Epithelial cell of proximal tubule (primary cell): ENCODE measurements at regions not wholly inside any gene's neighbourhood (a gene's known extent, or its start where the extent isn't known, plus 50 kb on each side); places are given as distances from the start of the nearest gene placed in this dataset.

Experiments
- DNase-seq: peaks from one replicate; pipeline ENCODE4 v3.0.0-alpha.2; 2011; ENCODE audit warnings: low read depth
- H3K4me3 ChIP-seq: 2 replicates; pipeline ENCODE4 v1.5.1; 2011; ENCODE audit warnings: low read depth, mild to moderate bottlenecking, low read length
- TF ChIP-seq, protein P1 (sequence below): conservative IDR thresholded peaks from 2 replicates; pipeline ENCODE4 v1.5.1; 2012; ENCODE audit warnings: low read depth, mild to moderate bottlenecking, low read length

DNA sequence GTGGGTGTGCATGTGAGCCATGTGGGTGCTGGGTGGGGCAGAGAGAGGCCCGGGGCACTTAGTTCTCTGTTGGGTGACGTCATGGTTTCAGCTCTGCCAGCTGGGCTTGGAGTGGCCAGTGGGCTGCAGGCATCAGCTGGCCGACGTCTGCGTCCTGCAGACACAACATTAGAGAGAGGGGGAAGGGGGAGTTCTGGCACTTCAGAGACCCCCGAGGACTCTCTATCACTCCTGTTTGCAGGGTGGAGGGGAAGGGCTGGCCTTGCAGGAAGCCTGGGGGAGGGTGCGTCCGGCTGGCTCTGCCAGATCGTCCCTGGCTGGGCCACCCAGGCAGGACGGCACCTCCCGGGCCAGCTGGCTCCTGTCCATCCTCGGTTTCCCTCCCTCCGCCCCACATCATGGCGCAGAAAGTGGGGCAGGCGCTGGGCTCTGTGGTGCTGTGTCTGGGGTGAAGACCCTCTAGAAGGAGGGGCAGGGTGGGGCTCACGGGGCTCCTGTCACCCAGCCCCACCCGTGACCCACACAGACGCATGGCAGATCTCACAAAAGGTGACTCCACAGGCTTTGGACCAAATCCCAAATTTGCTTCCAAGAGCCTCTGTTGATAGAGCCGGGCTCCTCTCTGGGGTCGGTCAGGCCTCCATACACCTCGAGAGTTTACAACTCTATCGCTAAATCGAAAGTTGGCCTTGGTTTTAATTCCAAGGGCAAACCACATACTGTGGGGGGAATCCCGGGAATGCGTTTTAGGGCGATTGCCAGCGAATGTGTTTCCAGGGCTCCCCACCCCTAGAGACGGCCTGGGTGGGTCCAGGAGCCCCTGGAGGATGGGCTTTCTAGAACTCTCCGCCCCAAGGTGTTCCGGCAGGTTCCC lies 73.4 kb upstream of the TTC34 start:
- TF ChIP-seq, protein P1, sequence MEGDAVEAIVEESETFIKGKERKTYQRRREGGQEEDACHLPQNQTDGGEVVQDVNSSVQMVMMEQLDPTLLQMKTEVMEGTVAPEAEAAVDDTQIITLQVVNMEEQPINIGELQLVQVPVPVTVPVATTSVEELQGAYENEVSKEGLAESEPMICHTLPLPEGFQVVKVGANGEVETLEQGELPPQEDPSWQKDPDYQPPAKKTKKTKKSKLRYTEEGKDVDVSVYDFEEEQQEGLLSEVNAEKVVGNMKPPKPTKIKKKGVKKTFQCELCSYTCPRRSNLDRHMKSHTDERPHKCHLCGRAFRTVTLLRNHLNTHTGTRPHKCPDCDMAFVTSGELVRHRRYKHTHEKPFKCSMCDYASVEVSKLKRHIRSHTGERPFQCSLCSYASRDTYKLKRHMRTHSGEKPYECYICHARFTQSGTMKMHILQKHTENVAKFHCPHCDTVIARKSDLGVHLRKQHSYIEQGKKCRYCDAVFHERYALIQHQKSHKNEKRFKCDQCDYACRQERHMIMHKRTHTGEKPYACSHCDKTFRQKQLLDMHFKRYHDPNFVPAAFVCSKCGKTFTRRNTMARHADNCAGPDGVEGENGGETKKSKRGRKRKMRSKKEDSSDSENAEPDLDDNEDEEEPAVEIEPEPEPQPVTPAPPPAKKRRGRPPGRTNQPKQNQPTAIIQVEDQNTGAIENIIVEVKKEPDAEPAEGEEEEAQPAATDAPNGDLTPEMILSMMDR, result no peak
- DNase-seq, result no peak
- no peak overlapping the region for H3K4me3 ChIP-seq

DNA sequence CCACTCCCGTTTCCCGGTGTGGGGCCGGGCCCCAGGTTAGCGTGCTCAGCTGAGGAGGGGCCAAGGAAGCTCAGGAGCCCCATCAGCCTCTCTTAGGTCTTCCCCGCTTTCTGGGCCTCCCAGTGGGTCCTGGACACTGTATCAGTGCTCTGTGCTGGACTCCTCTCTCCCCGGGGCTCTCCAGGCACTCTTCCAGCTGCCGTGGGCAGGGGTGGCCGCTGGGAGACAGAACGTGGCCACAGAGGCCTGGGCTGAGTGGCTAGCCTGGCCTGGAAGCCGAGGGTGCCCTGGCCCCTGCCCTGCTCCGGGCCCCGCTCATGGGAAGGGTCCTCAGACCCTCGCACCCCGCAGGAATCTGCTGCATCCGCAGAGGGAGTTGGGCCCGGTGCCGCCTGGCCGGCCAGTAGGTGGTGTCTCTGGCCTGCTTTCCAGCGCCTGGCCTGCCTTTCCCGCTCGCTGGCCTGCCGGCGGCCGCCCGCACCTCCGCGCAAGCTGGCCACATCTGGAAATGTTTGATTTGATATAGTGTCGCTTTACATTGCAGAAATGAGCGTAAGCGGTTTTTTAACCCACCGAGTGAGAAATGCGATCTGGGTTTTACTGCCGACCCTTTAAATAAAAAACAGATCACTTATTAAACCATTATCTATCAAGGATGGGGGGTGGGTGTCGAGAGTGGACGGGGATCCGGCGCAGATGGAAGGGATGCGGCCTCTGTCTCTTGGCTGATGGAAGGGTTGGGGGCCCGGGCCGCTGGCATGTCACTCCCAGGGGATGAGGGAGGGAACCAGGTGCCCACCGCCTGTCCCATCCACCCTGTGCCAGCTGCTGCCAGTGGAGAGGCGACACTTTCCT lies 74.4 kb upstream of the TTC34 start:
- TF ChIP-seq, protein P1, result peak; percentile 37
- DNase-seq, result no peak
- H3K4me3 ChIP-seq, result no peak overlapping the region

DNA sequence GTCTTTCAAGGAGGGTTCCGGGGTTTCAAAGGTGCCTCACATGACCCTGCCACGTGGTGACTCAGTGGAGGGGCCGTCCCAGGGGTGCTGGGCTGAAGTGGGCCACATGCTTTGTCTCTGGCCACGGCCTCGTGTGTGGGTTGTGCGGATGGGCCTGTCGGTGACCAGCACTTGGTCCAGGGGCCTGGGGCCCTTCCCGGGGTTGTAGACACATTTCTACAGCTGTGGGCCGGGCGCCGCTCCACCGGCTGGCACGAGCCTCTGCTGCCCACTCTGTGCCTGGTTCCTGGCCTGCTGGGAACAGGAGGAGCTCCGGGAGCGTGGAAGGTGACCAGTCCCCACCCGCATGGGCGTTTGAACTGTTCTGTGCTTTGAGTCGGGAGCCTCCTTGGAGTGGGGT lies 75.4 kb upstream of the TTC34 start:
- no peak for DNase-seq
- TF ChIP-seq, protein P1, result no peak

DNA sequence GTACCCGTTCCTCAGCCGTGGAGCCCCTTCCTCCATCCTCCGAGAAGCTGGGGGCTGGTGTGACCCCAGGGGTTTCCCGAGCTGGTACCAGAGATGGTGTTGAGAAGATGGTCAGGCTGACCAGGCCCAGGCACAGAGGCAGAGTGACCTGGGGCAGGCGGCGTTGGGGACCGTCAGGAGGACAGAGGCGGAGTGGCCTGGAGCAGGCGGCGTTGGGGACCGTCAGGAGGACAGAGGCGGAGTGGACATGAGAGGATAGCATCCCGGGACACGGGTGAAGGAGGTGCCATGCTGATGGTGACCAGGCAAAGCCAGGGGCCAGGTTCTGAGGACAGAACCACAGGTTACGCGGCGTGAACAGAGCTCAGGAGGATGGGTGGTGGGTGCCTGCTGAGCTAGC lies 75.9 kb upstream of the TTC34 start:
- H3K4me3 ChIP-seq, result no peak overlapping the region
- TF ChIP-seq, protein P1, result no peak
- no peak for DNase-seq

More for the DNA sequence above, 75.4 kb upstream of the TTC34 start:
- H3K4me3 ChIP-seq, result no peak overlapping the region

DNA sequence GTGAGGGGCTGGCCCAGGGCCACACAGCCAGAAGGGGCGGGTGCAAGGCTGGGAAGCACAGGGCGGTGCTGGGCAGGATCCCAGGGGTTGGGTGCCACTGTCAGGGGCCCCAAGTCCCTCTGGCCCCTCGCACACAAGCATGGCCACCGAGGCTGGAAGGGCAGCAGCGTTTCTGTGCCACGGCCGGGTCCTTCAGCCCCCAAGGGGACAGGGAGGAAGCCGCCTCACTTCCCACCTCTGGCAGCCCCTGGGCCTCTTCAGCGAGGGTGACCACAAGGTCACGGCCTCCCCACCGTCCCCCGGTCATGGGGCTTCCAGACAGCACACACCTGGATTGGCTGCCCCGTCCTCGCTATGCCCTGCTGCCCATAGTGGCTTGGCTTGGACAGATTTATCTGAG lies 77.1 kb upstream of the TTC34 start:
- H3K4me3 ChIP-seq, result no peak overlapping the region
- TF ChIP-seq, protein P1, result no peak
- no peak for DNase-seq

DNA sequence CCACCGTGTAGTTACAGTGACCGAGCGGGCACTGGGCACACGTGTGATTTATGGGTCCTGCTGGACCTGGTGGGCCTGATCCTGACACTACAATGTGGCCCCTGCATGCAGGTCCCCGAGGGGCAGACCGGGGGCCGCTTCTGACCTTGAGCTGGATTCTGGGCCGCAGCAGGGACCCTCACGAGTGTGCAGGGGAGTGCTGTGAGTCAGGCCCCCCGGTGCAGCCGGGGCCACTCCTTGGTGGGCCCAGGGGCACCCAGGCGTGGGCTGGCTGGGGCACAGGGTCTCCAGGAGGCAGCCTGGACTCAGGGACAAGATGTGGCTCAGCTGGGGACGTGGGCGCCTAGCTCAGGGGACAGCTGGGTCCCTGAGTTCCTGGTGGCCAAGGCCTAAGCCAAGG lies 77.5 kb upstream of the TTC34 start:
- TF ChIP-seq, protein P1, result no peak
- no peak for DNase-seq
- no peak overlapping the region for H3K4me3 ChIP-seq
